ENCODE measurements at regions not wholly inside any gene's neighbourhood (a gene's known extent, or its start where the extent isn't known, plus 50 kb on each side); places are given as distances from the start of the nearest gene placed in this dataset.

GRCh38 chr10:78762086-78762630 is 306.6 kb upstream of the ZMIZ1 start:
- DNase-seq (ENCODE audit: low spot score) = no peak

GRCh38 chr10:78763234-78763633 is 305.5 kb upstream of the ZMIZ1 start:
- H2AFZ ChIP-seq (ENCODE audit: low read length) = no peak overlapping the region
- intact Hi-C loops (cut with micrococcal nuclease; ENCODE audit: unreplicated experiment) = no loop called here
- H3K4me2 ChIP-seq (ENCODE audit: low read length) = no peak overlapping the region
- CTCF ChIA-PET (ENCODE audit: unreplicated experiment) = interaction anchor here (0.5 kb wide), 1 partner anchor 9 kb away, joined by 3 read pairs; no protein-coding TSS in a partner anchor
- H3K4me1 ChIP-seq (ENCODE audit: insufficient read depth, low read length, poor library complexity, severe bottlenecking) = no peaks in the 10 kb centered on the region
- H3K9me2 ChIP-seq (ENCODE audit: insufficient read depth, low read length) = no peaks in the 10 kb centered on the region
- H4K20me1 ChIP-seq (ENCODE audit: insufficient read depth, low read length) = no peaks in the 10 kb centered on the region
- no peak for DNase-seq (ENCODE audit: low spot score)
- no peak for TF ChIP-seq EZH2phosphoT487 (IDR thresholded peaks at IDR 0.05; ENCODE audit: borderline replicate concordance, low read depth, low read length)
- TF ChIP-seq CTCF (conservative IDR thresholded peaks at IDR 0.05; ENCODE audit: low read length) = no peak
- BruUV-seq (replicated peaks) = no TSS peak
- H3K9me3 ChIP-seq (ENCODE audit: low read length) = no peaks in the 10 kb centered on the region
- H3K36me3 ChIP-seq (ENCODE audit: insufficient read depth, low read length) = no peaks in the 10 kb centered on the region
- H3K27ac ChIP-seq (ENCODE audit: low read depth, low read length, poor library complexity, severe bottlenecking) = no peak overlapping the region
- no peaks in the 10 kb centered on the region for H3K79me2 ChIP-seq (ENCODE audit: insufficient read depth, low read depth, low read length)
- POLR2A ChIA-PET = interaction anchor here (0.5 kb wide), 1 partner anchor 111 kb away, joined by 3 read pairs; no protein-coding TSS in a partner anchor
- H3K4me3 ChIP-seq (ENCODE audit: low read depth, low read length, poor library complexity, severe bottlenecking) = no peak overlapping the region

More at GRCh38 chr10:78762086-78762630, 306.6 kb upstream of the ZMIZ1 start:
- Histone ChIP-seq H3K9me3 (ENCODE audit: low read length) (no peaks in the 10 kb centered on the region), H3K4me1 (ENCODE audit: insufficient read depth, low read length, poor library complexity, severe bottlenecking) (no peaks in the 10 kb centered on the region), H3K9me2 (ENCODE audit: insufficient read depth, low read length) (no peaks in the 10 kb centered on the region), H3K79me2 (ENCODE audit: insufficient read depth, low read depth, low read length) (no peaks in the 10 kb centered on the region), H4K20me1 (ENCODE audit: insufficient read depth, low read length) (no peaks in the 10 kb centered on the region), H3K36me3 (ENCODE audit: insufficient read depth, low read length) (no peaks in the 10 kb centered on the region), H2AFZ (ENCODE audit: low read length) (no peak overlapping the region), H3K4me2 (ENCODE audit: low read length) (no peak overlapping the region), H3K4me3 (ENCODE audit: low read depth, low read length, poor library complexity, severe bottlenecking) (no peak overlapping the region), H3K27ac (ENCODE audit: low read depth, low read length, poor library complexity, severe bottlenecking) (no peak overlapping the region)
- intact Hi-C loops (cut with micrococcal nuclease; ENCODE audit: unreplicated experiment) = no loop called here
- ChIA-PET POLR2A (interaction anchor here (0.6 kb wide), 1 partner anchor 27 kb away, joined by 4 read pairs; no protein-coding TSS in a partner anchor), CTCF (ENCODE audit: unreplicated experiment) (no interaction called here)
- TF ChIP-seq CTCF (conservative IDR thresholded peaks at IDR 0.05; ENCODE audit: low read length) (no peak), EZH2phosphoT487 (IDR thresholded peaks at IDR 0.05; ENCODE audit: borderline replicate concordance, low read depth, low read length) (no peak)
- BruUV-seq (replicated peaks) = no TSS peak

GRCh38 chr10:78763651-78764395 is 304.9 kb upstream of the ZMIZ1 start:
- TF ChIP-seq EZH2phosphoT487 (IDR thresholded peaks at IDR 0.05; ENCODE audit: borderline replicate concordance, low read depth, low read length) (no peak), CTCF (conservative IDR thresholded peaks at IDR 0.05; ENCODE audit: low read length) (no peak)
- Histone ChIP-seq H4K20me1 (ENCODE audit: insufficient read depth, low read length) (no peaks in the 10 kb centered on the region), H3K36me3 (ENCODE audit: insufficient read depth, low read length) (no peaks in the 10 kb centered on the region), H3K4me3 (ENCODE audit: low read depth, low read length, poor library complexity, severe bottlenecking) (no peak overlapping the region), H3K9me2 (ENCODE audit: insufficient read depth, low read length) (no peaks in the 10 kb centered on the region), H3K9me3 (ENCODE audit: low read length) (no peaks in the 10 kb centered on the region), H3K4me1 (ENCODE audit: insufficient read depth, low read length, poor library complexity, severe bottlenecking) (no peaks in the 10 kb centered on the region), H3K79me2 (ENCODE audit: insufficient read depth, low read depth, low read length) (no peaks in the 10 kb centered on the region), H3K27ac (ENCODE audit: low read depth, low read length, poor library complexity, severe bottlenecking) (no peak overlapping the region), H2AFZ (ENCODE audit: low read length) (no peak overlapping the region), H3K4me2 (ENCODE audit: low read length) (no peak overlapping the region)
- no TSS peak for BruUV-seq (replicated peaks)
- intact Hi-C loops (cut with micrococcal nuclease; ENCODE audit: unreplicated experiment) = no loop called here
- ChIA-PET POLR2A (interaction anchor here (0.5 kb wide), 1 partner anchor 112 kb away, joined by 3 read pairs; no protein-coding TSS in a partner anchor), CTCF (ENCODE audit: unreplicated experiment) (interaction anchor here (0.5 kb wide), 1 partner anchor 9 kb away, joined by 3 read pairs; no protein-coding TSS in a partner anchor)
- DNase-seq (ENCODE audit: low spot score) = no peak

Measured in OCI-LY7 (cell line).